CD4-positive, alpha-beta T cell (primary cell): ENCODE measurements at regions not wholly inside any gene's neighbourhood (a gene's known extent, or its start where the extent isn't known, plus 50 kb on each side); places are given as distances from the start of the nearest gene placed in this dataset.

Source experiments
- ATAC-seq: fragments of 200-7000 bp; cut with Tn5 transposase; one replicate; pipeline ENCODE4 v1.10.0; 2022; ENCODE audit warnings: mild to moderate bottlenecking; ENCODE audit not compliant: poor library complexity
- CTCF ChIA-PET: fragments of 350-600 bp; sonication (Branson Sonifier 250); formaldehyde crosslinking; loops from one replicate; lab custom pipeline; 2021; ENCODE audit warnings: antibody characterized with exemption, inconsistent platforms; lab: Charles Lee
- POLR2A ChIA-PET: fragments of 350-600 bp; sonication (Branson Sonifier 250); formaldehyde crosslinking; loops from one replicate; lab custom pipeline; 2021; ENCODE audit warnings: antibody characterized with exemption, inconsistent platforms; lab: Charles Lee
- DNase-seq, 14 experiments: peaks; one replicate each; pipeline ENCODE4 v3.0.0-alpha.2; 2013 to 2020; ENCODE audit warnings: mixed read lengths in 2 of 14
- H3K27ac ChIP-seq, 2 donors: one replicate each; pipeline versions ENCODE4 v1.5.1 to v1.7.0; 2013; ENCODE audit warnings: low read length in 2 of 2, low read depth in 1 of 2, mild to moderate bottlenecking in 1 of 2
- H3K27me3 ChIP-seq, 2 experiments: 1 replicate in 1 of 2; 2 replicates in 1 of 2; pipeline versions ENCODE4 v1.6.1 to v1.7.0; 2013; ENCODE audit warnings: low read length in 2 of 2, control low read depth in 1 of 2, mild to moderate bottlenecking in 1 of 2, moderate library complexity in 1 of 2; ENCODE audit not compliant: insufficient read depth in 2 of 2, control insufficient read depth in 1 of 2
- H3K36me3 ChIP-seq: one replicate; pipeline ENCODE4 v1.6.1; 2013; ENCODE audit warnings: low read length, control low read depth; ENCODE audit not compliant: insufficient read depth
- H3K4me1 ChIP-seq: one replicate; pipeline ENCODE4 v1.6.1; 2013; ENCODE audit warnings: low read length, control low read depth; ENCODE audit not compliant: insufficient read depth
- H3K4me3 ChIP-seq: one replicate; pipeline ENCODE4 v1.5.1; 2013; ENCODE audit warnings: mild to moderate bottlenecking, low read length, moderate library complexity
- H3K9me3 ChIP-seq, 2 experiments: 1 replicate in 1 of 2; 2 replicates in 1 of 2; pipeline versions ENCODE4 v1.6.1 to v1.7.0; 2013; ENCODE audit warnings: low read length in 2 of 2, mild to moderate bottlenecking in 2 of 2, control low read depth in 1 of 2, moderate library complexity in 1 of 2; ENCODE audit not compliant: control insufficient read depth in 1 of 2, insufficient read depth in 1 of 2
- H3K27ac Mint-ChIP-seq: one replicate; pipeline ENCODE4 v1.8.0; 2020; ENCODE audit warnings: mixed read lengths
- H3K27me3 Mint-ChIP-seq: one replicate; pipeline ENCODE4 v1.8.0; 2021; ENCODE audit warnings: mixed read lengths
- H3K36me3 Mint-ChIP-seq: one replicate; pipeline ENCODE4 v1.8.0; 2021; ENCODE audit warnings: low read depth, mixed read lengths
- H3K4me1 Mint-ChIP-seq: one replicate; pipeline ENCODE4 v1.8.0; 2021; ENCODE audit warnings: low read depth, mixed read lengths
- H3K4me3 Mint-ChIP-seq: one replicate; pipeline ENCODE4 v1.8.0; 2020; ENCODE audit warnings: mild to moderate bottlenecking, mixed read lengths
- H3K9me3 Mint-ChIP-seq: one replicate; pipeline ENCODE4 v1.8.0; 2020; ENCODE audit warnings: mixed read lengths
- CTCF ChIP-seq: fragments of 200-600 bp; IDR thresholded peaks from one replicate; pipeline ENCODE4 v1.8.0; 2022; ENCODE audit warnings: antibody characterized with exemption, mild to moderate bottlenecking
- intact Hi-C, 2 experiments: fragments of 100-400 bp; cut with DNase I in 1 of 2; cut with micrococcal nuclease in 1 of 2; formaldehyde crosslinking; loops; one replicate each; pipeline versions ENCODE4 v1.15.1 to v1.9.0; 2023 to 2025; cut with DNase I, micrococcal nuclease

- POLR2A ChIA-PET: no interaction called here
- no peaks in the 10 kb centered on the region for H3K36me3 ChIP-seq
- no peak overlapping the region for H3K4me3 ChIP-seq
- Mint-ChIP-seq H3K4me3 (no peak overlapping the region), H3K9me3 (peaks cover 8% of the 10 kb centered on the region), H3K4me1 (no peaks in the 10 kb centered on the region), H3K27ac (no peak overlapping the region), H3K36me3 (no peaks in the 10 kb centered on the region), H3K27me3 (no peaks in the 10 kb centered on the region)
- ATAC-seq (no peak), DNase-seq (no peak)
- CTCF ChIA-PET: no interaction called here
- H3K27me3 ChIP-seq: no peaks in the 10 kb centered on the region
- no peak for TF ChIP-seq CTCF
- H3K9me3 ChIP-seq: no peaks in the 10 kb centered on the region
- intact Hi-C loops: no loop called here
- H3K27ac ChIP-seq: no peak overlapping the region
- no peaks in the 10 kb centered on the region for H3K4me1 ChIP-seq
Observed at GRCh38 chr2:78417355-78417754, 608.1 kb upstream of the REG3G start.

GRCh38 chr2:78418021-78418420, 607.5 kb upstream of the REG3G start:
- Histone ChIP-seq H3K4me3 (no peak overlapping the region), H3K36me3 (no peaks in the 10 kb centered on the region), H3K9me3 (no peaks in the 10 kb centered on the region), H3K27ac (no peak overlapping the region), H3K27me3 (no peaks in the 10 kb centered on the region), H3K4me1 (no peaks in the 10 kb centered on the region)
- POLR2A ChIA-PET: no interaction called here
- Mint-ChIP-seq H3K4me1 (no peaks in the 10 kb centered on the region), H3K4me3 (no peak overlapping the region), H3K9me3 (peaks cover 8% of the 10 kb centered on the region), H3K27me3 (no peaks in the 10 kb centered on the region), H3K36me3 (no peaks in the 10 kb centered on the region), H3K27ac (no peak overlapping the region)
- ATAC-seq: no peak
- intact Hi-C loops: no loop called here
- DNase-seq: no peak
- CTCF ChIA-PET: no interaction called here
- TF ChIP-seq CTCF: no peak

GRCh38 chr2:78420132-78420531, 605.4 kb upstream of the REG3G start:
- no peak for TF ChIP-seq CTCF
- DNase-seq (no peak), ATAC-seq (no peak)
- no peaks in the 10 kb centered on the region for H3K36me3 ChIP-seq
- H3K27me3 ChIP-seq: no peaks in the 10 kb centered on the region
- no peak overlapping the region for H3K27ac Mint-ChIP-seq
- no peak overlapping the region for H3K27ac ChIP-seq
- H3K27me3 Mint-ChIP-seq: no peaks in the 10 kb centered on the region
- ChIA-PET POLR2A (no interaction called here), CTCF (no interaction called here)
- no peak overlapping the region for H3K4me3 Mint-ChIP-seq
- no peaks in the 10 kb centered on the region for H3K36me3 Mint-ChIP-seq
- no peaks in the 10 kb centered on the region for H3K4me1 Mint-ChIP-seq
- no peak overlapping the region for H3K4me3 ChIP-seq
- intact Hi-C loops: no loop called here
- H3K9me3 Mint-ChIP-seq: peaks cover 8% of the 10 kb centered on the region
- no peaks in the 10 kb centered on the region for H3K9me3 ChIP-seq
- H3K4me1 ChIP-seq: no peaks in the 10 kb centered on the region
